ENCODE measurements at regions not wholly inside any gene's neighbourhood (a gene's known extent, or its start where the extent isn't known, plus 50 kb on each side); places are given as distances from the start of the nearest gene placed in this dataset.
A peak's percentile ranks its signal among the peaks of the same experiment; 100 is the strongest.

DNA sequence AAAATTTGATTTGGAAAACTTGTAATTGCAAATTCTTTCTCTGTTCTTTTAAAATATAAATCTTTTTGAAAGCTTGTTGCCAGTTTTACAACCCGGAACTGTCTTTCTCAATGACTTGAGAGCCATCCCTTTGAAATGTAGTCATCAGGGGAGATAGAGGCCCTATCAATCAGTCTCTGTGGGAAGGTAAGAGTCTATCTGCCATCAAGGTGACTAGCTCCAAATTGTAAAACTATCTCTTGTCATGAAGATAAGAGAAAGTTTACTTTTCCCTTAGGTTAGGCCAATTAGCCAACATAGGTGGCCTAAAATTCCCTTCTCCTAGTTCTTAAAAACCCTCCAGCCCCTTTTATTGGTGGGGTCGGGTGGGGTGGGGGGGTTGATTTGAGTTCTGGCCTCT lies 469.1 kb upstream of the IRAK1BP1 start:
- H3K4me3 ChIP-seq (ENCODE audit: low read depth, low read length), result no peak overlapping the region
- no peak for DNase-seq (ENCODE audit: low read depth)
- no peak for TF ChIP-seq CTCF (IDR thresholded peaks at IDR 0.05; ENCODE audit: insufficient read depth, low read depth, low read length)

- no peak overlapping the region for H3K4me3 ChIP-seq (ENCODE audit: low read depth, low read length)
- no peak for DNase-seq (ENCODE audit: low read depth)
- TF ChIP-seq CTCF (IDR thresholded peaks at IDR 0.05; ENCODE audit: insufficient read depth, low read depth, low read length), result no peak
These were observed 467.3 kb upstream of the IRAK1BP1 start for GRCh38 chr6:78400076-78400475.

DNA sequence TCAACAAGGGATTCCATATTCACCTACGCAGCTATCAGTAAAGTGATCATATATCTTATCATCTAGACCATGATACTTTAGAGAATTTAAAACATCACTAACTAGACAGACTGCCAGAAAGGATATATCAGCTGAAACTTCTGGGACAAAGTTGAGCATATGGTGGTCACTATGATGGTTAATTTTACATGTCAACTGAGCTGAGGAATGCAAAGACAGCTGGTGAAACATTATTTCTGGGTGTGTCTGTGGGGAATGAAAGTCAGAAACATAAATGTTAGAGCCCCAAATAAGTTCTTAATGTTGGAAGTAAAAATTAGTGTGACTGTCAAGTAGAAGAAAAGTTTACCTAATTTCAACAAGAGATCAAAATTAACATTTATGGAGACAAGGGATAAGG lies 440.0 kb upstream of the IRAK1BP1 start:
- H3K4me3 ChIP-seq (ENCODE audit: low read depth, low read length), result no peak overlapping the region
- DNase-seq (ENCODE audit: low read depth), result no peak
- TF ChIP-seq CTCF (IDR thresholded peaks at IDR 0.05; ENCODE audit: insufficient read depth, low read depth, low read length), result no peak

- TF ChIP-seq CTCF (IDR thresholded peaks at IDR 0.05; ENCODE audit: insufficient read depth, low read depth, low read length), result no peak
- H3K4me3 ChIP-seq (ENCODE audit: low read depth, low read length), result no peak overlapping the region
- DNase-seq (ENCODE audit: low read depth), result no peak
These were observed 436.8 kb upstream of the IRAK1BP1 start for GRCh38 chr6:78430521-78430920.

GRCh38 chr6:78435671-78436070 lies 431.7 kb upstream of the IRAK1BP1 start:
- TF ChIP-seq CTCF (IDR thresholded peaks at IDR 0.05; ENCODE audit: insufficient read depth, low read depth, low read length), result no peak
- no peak overlapping the region for H3K4me3 ChIP-seq (ENCODE audit: low read depth, low read length)
- no peak for DNase-seq (ENCODE audit: low read depth)

DNA sequence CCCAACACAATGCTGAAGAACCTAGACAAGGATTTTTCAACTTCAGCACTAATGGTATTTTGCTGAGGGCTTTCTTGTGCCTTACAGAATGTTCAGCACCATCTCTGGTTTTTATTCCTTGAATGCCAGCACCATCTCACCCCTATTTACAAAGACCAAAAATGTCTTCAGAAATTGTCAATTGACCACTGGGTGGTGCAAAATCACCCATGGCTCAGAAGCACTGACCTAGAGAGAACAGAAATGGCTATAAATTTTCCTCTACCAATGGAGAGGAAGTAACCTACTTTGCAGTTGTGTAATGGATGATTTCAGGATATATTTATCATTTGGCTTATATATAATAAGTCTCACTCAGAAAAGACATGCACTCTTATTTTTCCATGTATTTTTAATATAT lies 431.0 kb upstream of the IRAK1BP1 start:
- peak; percentile 36 for DNase-seq (ENCODE audit: low read depth)

More for the DNA sequence above, 431.0 kb upstream of the IRAK1BP1 start:
- TF ChIP-seq CTCF (IDR thresholded peaks at IDR 0.05; ENCODE audit: insufficient read depth, low read depth, low read length), result peak; percentile 50
- H3K4me3 ChIP-seq (ENCODE audit: low read depth, low read length), result no peak overlapping the region
